PC-9 (cell line): ENCODE measurements at regions not wholly inside any gene's neighbourhood (a gene's known extent, or its start where the extent isn't known, plus 50 kb on each side); places are given as distances from the start of the nearest gene placed in this dataset.

Experiments
- BruUV-seq: library from RNA; stranded (reverse); fragments of 400-500 nt; replicated peaks from 2 replicates; lab custom pipeline; 2021; lab: Mats Ljungman, UMichigan
- CTCF ChIA-PET: fragments of 300-600 bp; sonication (Branson Sonifier 250); formaldehyde crosslinking; loops from one replicate; lab custom pipeline; 2022; ENCODE audit warnings: antibody characterized with exemption; lab: Charles Lee
- POLR2A ChIA-PET: fragments of 300-600 bp; sonication (Branson Sonifier 250); formaldehyde crosslinking; loops from one replicate; lab custom pipeline; 2022; ENCODE audit warnings: antibody characterized with exemption; ENCODE audit not compliant: unreplicated experiment; lab: Charles Lee
- DNase-seq, 2 experiments: peaks; one replicate each; pipeline versions ENCODE4 v3.0.0 to v3.0.0-alpha.2; 2015 to 2022; ENCODE audit warnings: mixed read lengths in 1 of 2
- H2AFZ ChIP-seq: fragments of 200-600 bp; sonication (generic); 2 replicates; pipeline ENCODE4 v1.8.1; 2017; ENCODE audit warnings: antibody characterized with exemption
- H3F3A ChIP-seq: fragments of 200-600 bp; sonication (generic); 2 replicates; pipeline ENCODE4 v1.8.1; 2017; ENCODE audit warnings: antibody characterized with exemption, mild to moderate bottlenecking, low read depth; ENCODE audit not compliant: insufficient read depth
- H3K27ac ChIP-seq: fragments of 200-600 bp; sonication (generic); 2 replicates; pipeline ENCODE4 v1.6.1; 2016; ENCODE audit warnings: mixed run types
- H3K27me3 ChIP-seq: fragments of 200-600 bp; sonication (generic); 2 replicates; pipeline ENCODE4 v1.6.1; 2016; ENCODE audit warnings: low read depth, mixed run types; ENCODE audit not compliant: insufficient read depth
- H3K36me3 ChIP-seq: fragments of 200-600 bp; sonication (generic); 2 replicates; pipeline ENCODE4 v1.6.1; 2016; ENCODE audit warnings: low read depth, mixed run types
- H3K4me1 ChIP-seq: fragments of 200-600 bp; sonication (generic); replicated peaks from 2 replicates; pipeline ENCODE4 v1.6.1; 2016; ENCODE audit warnings: mixed run types; ENCODE audit not compliant: insufficient read depth
- H3K4me2 ChIP-seq: fragments of 200-600 bp; sonication (generic); 2 replicates; pipeline ENCODE4 v1.6.1; 2017; ENCODE audit warnings: mixed run types
- H3K4me3 ChIP-seq: fragments of 200-600 bp; sonication (generic); 2 replicates; pipeline ENCODE4 v1.6.1; 2016; ENCODE audit warnings: mixed run types
- H3K79me2 ChIP-seq: fragments of 200-600 bp; sonication (generic); 2 replicates; pipeline ENCODE4 v1.6.1; 2017; ENCODE audit warnings: low read depth, mixed run types
- H3K9me2 ChIP-seq: fragments of 200-600 bp; sonication (generic); 2 replicates; pipeline ENCODE4 v1.8.1; 2017; ENCODE audit warnings: mild to moderate bottlenecking; ENCODE audit not compliant: insufficient read depth
- H3K9me3 ChIP-seq: fragments of 200-600 bp; sonication (generic); 2 replicates; pipeline ENCODE4 v1.8.1; 2016; ENCODE audit warnings: low read depth; ENCODE audit not compliant: insufficient read depth
- H4K20me1 ChIP-seq: fragments of 200-600 bp; sonication (generic); 2 replicates; pipeline ENCODE4 v1.8.1; 2017; ENCODE audit not compliant: insufficient read depth
- CTCF ChIP-seq: fragments of 200-600 bp; sonication (generic); conservative IDR thresholded peaks from 2 replicates; pipeline ENCODE4 v1.6.1; 2017; ENCODE audit warnings: mixed run types, antibody characterized with exemption, mild to moderate bottlenecking, moderate library complexity
- EZH2 ChIP-seq: fragments of 200-600 bp; sonication (generic); IDR thresholded peaks from 2 replicates; pipeline ENCODE4 v1.8.0; 2017; ENCODE audit warnings: antibody characterized with exemption, low read depth
- intact Hi-C: fragments of 100-400 bp; cut with micrococcal nuclease; formaldehyde crosslinking; loops from one replicate; pipeline ENCODE4 v1.10.0; 2022; ENCODE audit not compliant: unreplicated experiment

GRCh38 chr2:88811233-88811632 is 119.8 kb downstream of the RPIA start:
- intact Hi-C loops = no loop called here
- Histone ChIP-seq H3K4me2 (no peak overlapping the region), H3K4me3 (no peak overlapping the region), H3K79me2 (no peaks in the 10 kb centered on the region), H3F3A (no peaks in the 10 kb centered on the region), H3K9me3 (no peaks in the 10 kb centered on the region), H3K27ac (no peak overlapping the region), H4K20me1 (no peaks in the 10 kb centered on the region), H3K27me3 (peaks cover 18% of the 10 kb centered on the region; the same call in 1 of the 2 replicates), H3K4me1 (no peaks in the 10 kb centered on the region), H3K9me2 (no peaks in the 10 kb centered on the region), H3K36me3 (no peaks in the 10 kb centered on the region), H2AFZ (no peak overlapping the region)
- TF ChIP-seq CTCF (no peak), EZH2 (no peak)
- no TSS peak for BruUV-seq
- ChIA-PET POLR2A (no interaction called here), CTCF (no interaction called here)
- no peak for DNase-seq

GRCh38 chr2:88811681-88812080 is 120.2 kb downstream of the RPIA start:
- Histone ChIP-seq H3K4me3 (no peak overlapping the region), H4K20me1 (no peaks in the 10 kb centered on the region), H3K27ac (no peak overlapping the region), H3K36me3 (no peaks in the 10 kb centered on the region), H3K4me1 (no peaks in the 10 kb centered on the region), H3K4me2 (no peak overlapping the region), H2AFZ (no peak overlapping the region), H3K27me3 (peaks cover 18% of the 10 kb centered on the region; the same call in 1 of the 2 replicates), H3F3A (no peaks in the 10 kb centered on the region), H3K9me3 (no peaks in the 10 kb centered on the region), H3K79me2 (no peaks in the 10 kb centered on the region), H3K9me2 (no peaks in the 10 kb centered on the region)
- BruUV-seq = no TSS peak
- no peak for DNase-seq
- ChIA-PET CTCF (no interaction called here), POLR2A (no interaction called here)
- TF ChIP-seq CTCF (no peak), EZH2 (no peak)
- intact Hi-C loops = no loop called here

DNA sequence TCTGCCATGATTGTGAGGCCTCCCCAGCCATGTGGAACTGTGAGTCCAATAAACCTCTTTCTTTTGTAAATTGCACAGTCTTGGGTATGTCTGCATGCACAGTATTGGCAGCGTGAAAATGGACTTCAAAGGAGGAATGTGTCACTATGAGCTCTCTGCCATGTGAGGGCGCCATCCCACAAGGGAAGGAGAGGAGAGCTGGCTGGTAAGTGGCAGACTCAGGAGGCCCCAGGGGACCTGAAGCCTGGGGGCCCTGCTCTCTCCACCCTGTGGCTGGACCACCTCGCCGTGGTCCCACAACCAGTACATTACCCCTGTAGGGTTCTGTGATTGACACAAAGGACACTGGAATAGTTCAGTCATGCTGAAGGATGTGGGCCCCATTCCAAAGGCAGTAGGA is 122.1 kb downstream of the RPIA start:
- H3K9me2 ChIP-seq = no peaks in the 10 kb centered on the region
- H3K4me3 ChIP-seq = no peak overlapping the region
- H3K4me1 ChIP-seq = no peaks in the 10 kb centered on the region
- no peaks in the 10 kb centered on the region for H3K79me2 ChIP-seq
- H3K9me3 ChIP-seq = no peaks in the 10 kb centered on the region
- no peak overlapping the region for H3K27ac ChIP-seq
- TF ChIP-seq CTCF (no peak; the same call in 1 of the 2 replicates), EZH2 (no peak)
- no peaks in the 10 kb centered on the region for H4K20me1 ChIP-seq
- H2AFZ ChIP-seq = no peak overlapping the region
- H3K36me3 ChIP-seq = no peaks in the 10 kb centered on the region
- H3K27me3 ChIP-seq = peaks cover 18% of the 10 kb centered on the region; the same call in 1 of the 2 replicates
- DNase-seq = no peak
- no peak overlapping the region for H3K4me2 ChIP-seq
- BruUV-seq = no TSS peak
- H3F3A ChIP-seq = no peaks in the 10 kb centered on the region
- CTCF ChIA-PET = no interaction called here
- intact Hi-C loops = no loop called here
- POLR2A ChIA-PET = no interaction called here
